Neural progenitor cell (in vitro differentiated cells): ENCODE measurements at regions not wholly inside any gene's neighbourhood (a gene's known extent, or its start where the extent isn't known, plus 50 kb on each side); places are given as distances from the start of the nearest gene placed in this dataset.
A peak's percentile ranks its signal among the peaks of the same experiment; 100 is the strongest.

Experiments used
- DNase-seq: peaks from one replicate; pipeline ENCODE4 v3.0.0-alpha.2; 2016; ENCODE audit warnings: low spot score
- H2AFZ ChIP-seq: fragments of 200-600 bp; sonication (generic); replicated peaks from 2 replicates; pipeline ENCODE4 v1.6.1; 2016; ENCODE audit warnings: antibody characterized with exemption
- H3F3A ChIP-seq: fragments of 200-600 bp; sonication (generic); 2 replicates; pipeline ENCODE4 v1.6.1; 2016; ENCODE audit warnings: antibody characterized with exemption, low read depth
- H3K27ac ChIP-seq: fragments of 200-600 bp; sonication (generic); 2 replicates; pipeline ENCODE4 v1.5.1; 2016; ENCODE audit warnings: mild to moderate bottlenecking
- H3K27me3 ChIP-seq: fragments of 200-600 bp; sonication (generic); 2 replicates; pipeline ENCODE4 v1.6.1; 2016; ENCODE audit warnings: mild to moderate bottlenecking, moderate library complexity
- H3K36me3 ChIP-seq: fragments of 200-600 bp; sonication (generic); 2 replicates; pipeline ENCODE4 v1.5.1; 2016
- H3K4me1 ChIP-seq: fragments of 200-600 bp; sonication (generic); 2 replicates; pipeline ENCODE4 v1.6.1; 2016; ENCODE audit warnings: mixed run types
- H3K4me2 ChIP-seq: fragments of 200-600 bp; sonication (generic); 2 replicates; pipeline ENCODE4 v1.6.1; 2016
- H3K4me3 ChIP-seq: fragments of 200-600 bp; sonication (generic); 2 replicates; pipeline ENCODE4 v1.5.1; 2016
- H3K79me2 ChIP-seq: fragments of 200-600 bp; sonication (generic); 2 replicates; pipeline ENCODE4 v1.6.1; 2016; ENCODE audit warnings: low read depth
- H3K9ac ChIP-seq: fragments of 200-600 bp; sonication (generic); 2 replicates; pipeline ENCODE4 v1.6.1; 2016
- H3K9me3 ChIP-seq: fragments of 200-600 bp; sonication (generic); 2 replicates; pipeline ENCODE4 v1.5.1; 2016; ENCODE audit warnings: low read depth
- H4K20me1 ChIP-seq: fragments of 200-600 bp; sonication (generic); 2 replicates; pipeline ENCODE4 v1.6.1; 2016; ENCODE audit warnings: low read depth
- H3K27ac Mint-ChIP-seq: 3 replicates; pipeline ENCODE4 v1.8.0; 2021; ENCODE audit warnings: mixed read lengths
- H3K27me3 Mint-ChIP-seq: 2 replicates; pipeline ENCODE4 v1.8.0; 2022; ENCODE audit warnings: low read depth, mild to moderate bottlenecking, inconsistent platforms, moderate library complexity, mixed read lengths; ENCODE audit not compliant: insufficient read depth
- H3K36me3 Mint-ChIP-seq: 3 replicates; pipeline ENCODE4 v1.8.0; 2021; ENCODE audit warnings: mixed read lengths
- H3K4me1 Mint-ChIP-seq: 3 replicates; pipeline ENCODE4 v1.8.0; 2021; ENCODE audit warnings: mixed read lengths
- H3K4me3 Mint-ChIP-seq: 3 replicates; pipeline ENCODE4 v1.8.0; 2021; ENCODE audit warnings: mild to moderate bottlenecking, moderate library complexity, mixed read lengths
- H3K9me3 Mint-ChIP-seq: 3 replicates; pipeline ENCODE4 v1.8.0; 2020; ENCODE audit warnings: mixed read lengths
- EZH2 ChIP-seq: fragments of 200-600 bp; sonication (generic); IDR thresholded peaks from 2 replicates; pipeline ENCODE4 v1.6.1; 2017; ENCODE audit warnings: antibody characterized with exemption, mild to moderate bottlenecking, moderate library complexity
- EZH2phosphoT487 ChIP-seq: fragments of 200-600 bp; sonication (generic); IDR thresholded peaks from 2 replicates; pipeline ENCODE4 v1.6.1; 2017; ENCODE audit warnings: antibody characterized with exemption
- TF ChIP-seq, protein P1 (sequence below): fragments of 200-600 bp; sonication (generic); IDR thresholded peaks from 2 replicates; pipeline ENCODE4 v1.5.1; 2017; ENCODE audit warnings: antibody characterized with exemption, mild to moderate bottlenecking

DNA sequence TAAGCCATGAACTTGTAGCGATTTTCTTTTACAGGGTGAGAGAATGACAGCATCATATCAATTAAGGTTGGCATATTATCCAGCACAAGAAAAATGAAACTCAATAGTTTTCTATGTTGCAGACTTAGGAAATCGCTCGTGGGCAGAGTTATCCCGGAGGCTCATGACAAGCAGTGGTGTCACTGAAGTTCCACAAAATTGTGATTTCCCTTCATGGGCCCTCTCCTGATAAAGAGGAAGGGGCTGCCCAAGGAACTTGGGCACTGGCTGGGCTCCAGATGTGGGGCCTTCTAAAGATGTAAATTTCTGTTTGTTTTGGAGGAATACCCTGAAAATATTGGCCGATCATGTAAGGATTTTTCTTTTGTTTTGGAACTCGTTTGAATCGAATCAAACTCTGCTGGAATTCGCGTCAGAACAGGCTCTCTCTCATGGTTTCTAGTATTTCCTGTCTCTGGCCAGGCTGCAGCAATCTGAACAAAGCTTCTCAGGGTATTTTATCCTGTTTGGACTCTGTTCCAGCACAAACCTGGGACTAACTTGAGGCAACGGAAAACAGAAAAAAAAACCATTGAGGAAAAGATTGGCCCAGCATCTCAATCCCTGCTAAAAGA is 340.6 kb upstream of the NRP1 start:
- no peaks in the 10 kb centered on the region for H3K79me2 ChIP-seq
- no peaks in the 10 kb centered on the region for H3K36me3 ChIP-seq
- no peak for TF ChIP-seq EZH2phosphoT487
- TF ChIP-seq, protein P1, sequence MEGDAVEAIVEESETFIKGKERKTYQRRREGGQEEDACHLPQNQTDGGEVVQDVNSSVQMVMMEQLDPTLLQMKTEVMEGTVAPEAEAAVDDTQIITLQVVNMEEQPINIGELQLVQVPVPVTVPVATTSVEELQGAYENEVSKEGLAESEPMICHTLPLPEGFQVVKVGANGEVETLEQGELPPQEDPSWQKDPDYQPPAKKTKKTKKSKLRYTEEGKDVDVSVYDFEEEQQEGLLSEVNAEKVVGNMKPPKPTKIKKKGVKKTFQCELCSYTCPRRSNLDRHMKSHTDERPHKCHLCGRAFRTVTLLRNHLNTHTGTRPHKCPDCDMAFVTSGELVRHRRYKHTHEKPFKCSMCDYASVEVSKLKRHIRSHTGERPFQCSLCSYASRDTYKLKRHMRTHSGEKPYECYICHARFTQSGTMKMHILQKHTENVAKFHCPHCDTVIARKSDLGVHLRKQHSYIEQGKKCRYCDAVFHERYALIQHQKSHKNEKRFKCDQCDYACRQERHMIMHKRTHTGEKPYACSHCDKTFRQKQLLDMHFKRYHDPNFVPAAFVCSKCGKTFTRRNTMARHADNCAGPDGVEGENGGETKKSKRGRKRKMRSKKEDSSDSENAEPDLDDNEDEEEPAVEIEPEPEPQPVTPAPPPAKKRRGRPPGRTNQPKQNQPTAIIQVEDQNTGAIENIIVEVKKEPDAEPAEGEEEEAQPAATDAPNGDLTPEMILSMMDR = no peak
- no peak for TF ChIP-seq EZH2
- no peak overlapping the region for H3K4me2 ChIP-seq
- peak overlapping the region; percentile 24 for H3K27ac Mint-ChIP-seq
- no peak overlapping the region for H2AFZ ChIP-seq
- H3F3A ChIP-seq = no peaks in the 10 kb centered on the region
- no peaks in the 10 kb centered on the region for H3K4me1 ChIP-seq
- H4K20me1 ChIP-seq = no peaks in the 10 kb centered on the region
- no peaks in the 10 kb centered on the region for H3K9me3 ChIP-seq
- H3K9me3 Mint-ChIP-seq = peaks cover 9% of the 10 kb centered on the region
- no peaks in the 10 kb centered on the region for H3K36me3 Mint-ChIP-seq
- H3K4me3 ChIP-seq = no peak overlapping the region
- peaks cover 3% of the 10 kb centered on the region for H3K27me3 Mint-ChIP-seq
- no peak for DNase-seq
- no peaks in the 10 kb centered on the region for H3K27me3 ChIP-seq
- H3K4me3 Mint-ChIP-seq = no peak overlapping the region
- H3K4me1 Mint-ChIP-seq = peaks cover 10% of the 10 kb centered on the region
- no peak overlapping the region for H3K27ac ChIP-seq
- H3K9ac ChIP-seq = no peak overlapping the region

DNA sequence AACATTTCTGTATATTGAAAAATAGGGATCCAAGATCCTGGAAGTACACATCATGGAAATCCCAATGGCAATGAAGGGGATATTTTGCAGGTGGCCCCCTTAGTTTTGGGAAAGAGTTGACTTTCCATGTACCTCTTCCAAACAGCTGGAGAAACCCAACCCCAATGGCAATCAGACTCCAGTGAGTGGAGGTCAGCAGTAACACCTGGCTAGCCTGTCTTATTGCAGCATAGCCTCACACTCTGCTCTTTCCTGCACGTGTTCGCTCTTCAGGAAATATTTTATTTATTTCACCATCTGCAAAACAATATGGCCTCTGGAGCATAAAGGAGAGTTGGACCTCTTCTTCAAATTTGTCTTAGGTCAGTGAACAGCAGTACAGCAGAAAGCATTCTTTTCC is 340.0 kb upstream of the NRP1 start:
- no peak overlapping the region for H3K9ac ChIP-seq
- peaks cover 2% of the 10 kb centered on the region for H3K4me1 ChIP-seq
- H3K27ac Mint-ChIP-seq = no peak overlapping the region
- peaks cover 5% of the 10 kb centered on the region for H3K4me1 Mint-ChIP-seq
- no peaks in the 10 kb centered on the region for H3K27me3 ChIP-seq
- no peak overlapping the region for H3K27ac ChIP-seq
- H3K9me3 ChIP-seq = no peaks in the 10 kb centered on the region
- no peaks in the 10 kb centered on the region for H3K36me3 Mint-ChIP-seq
- H3F3A ChIP-seq = no peaks in the 10 kb centered on the region
- no peak overlapping the region for H2AFZ ChIP-seq
- H3K4me3 Mint-ChIP-seq = no peak overlapping the region
- H4K20me1 ChIP-seq = no peaks in the 10 kb centered on the region
- TF ChIP-seq EZH2phosphoT487 = no peak
- TF ChIP-seq EZH2 = no peak
- TF ChIP-seq, protein P1 = no peak
- no peaks in the 10 kb centered on the region for H3K36me3 ChIP-seq
- DNase-seq = no peak
- no peaks in the 10 kb centered on the region for H3K79me2 ChIP-seq
- peaks cover 6% of the 10 kb centered on the region for H3K9me3 Mint-ChIP-seq
- H3K27me3 Mint-ChIP-seq = peaks cover 3% of the 10 kb centered on the region
- H3K4me3 ChIP-seq = no peak overlapping the region
- no peak overlapping the region for H3K4me2 ChIP-seq

- Histone ChIP-seq H3K79me2 (no peaks in the 10 kb centered on the region), H4K20me1 (no peaks in the 10 kb centered on the region), H3K4me3 (no peak overlapping the region), H2AFZ (no peak overlapping the region), H3K36me3 (no peaks in the 10 kb centered on the region), H3K9me3 (no peaks in the 10 kb centered on the region), H3F3A (no peaks in the 10 kb centered on the region), H3K4me1 (peaks cover 2% of the 10 kb centered on the region), H3K9ac (no peak overlapping the region), H3K27ac (no peak overlapping the region), H3K4me2 (no peak overlapping the region), H3K27me3 (no peaks in the 10 kb centered on the region)
- TF ChIP-seq EZH2phosphoT487 (no peak), EZH2 (no peak)
- TF ChIP-seq, protein P1 = no peak
- peaks cover 5% of the 10 kb centered on the region for H3K4me1 Mint-ChIP-seq
- DNase-seq = no peak
- H3K27ac Mint-ChIP-seq = no peak overlapping the region
- peaks cover 3% of the 10 kb centered on the region for H3K27me3 Mint-ChIP-seq
- no peaks in the 10 kb centered on the region for H3K36me3 Mint-ChIP-seq
- peaks cover 6% of the 10 kb centered on the region for H3K9me3 Mint-ChIP-seq
- no peak overlapping the region for H3K4me3 Mint-ChIP-seq
These were observed 339.5 kb upstream of the NRP1 start for GRCh38 chr10:33673839-33674415.
